Fibroblast of lung (primary cell): ENCODE measurements at regions not wholly inside any gene's neighbourhood (a gene's known extent, or its start where the extent isn't known, plus 50 kb on each side); places are given as distances from the start of the nearest gene placed in this dataset.
"Not testable (repeated sequence)": the region's sequence is repeated elsewhere in the genome, so short reads cannot be mapped to it uniquely, and the experiment has no call there.

Source experiments
- DNase-seq, 2 donors: peaks; one replicate each; pipeline versions ENCODE4 v3.0.0 to v3.0.0-alpha.2; 2010; ENCODE audit warnings: low read depth in 2 of 2
- H2AFZ ChIP-seq: 2 replicates; pipeline ENCODE4 v1.5.1; 2012; ENCODE audit warnings: low read length, control low read depth, inconsistent platforms
- H3K27ac ChIP-seq: 2 replicates; pipeline ENCODE4 v1.5.1; 2011; ENCODE audit warnings: low read length, control low read depth; ENCODE audit not compliant: insufficient read depth
- H3K27me3 ChIP-seq: 2 replicates; pipeline ENCODE4 v1.5.1; 2011; ENCODE audit warnings: mild to moderate bottlenecking, low read length; ENCODE audit not compliant: control insufficient read depth, insufficient read depth
- H3K36me3 ChIP-seq: 2 replicates; pipeline ENCODE4 v1.5.1; 2011; ENCODE audit warnings: low read length; ENCODE audit not compliant: control insufficient read depth, insufficient read depth
- H3K4me1 ChIP-seq: 2 replicates; pipeline ENCODE4 v1.5.1; 2011; ENCODE audit warnings: low read length; ENCODE audit not compliant: control insufficient read depth, insufficient read depth; ENCODE audit errors: extremely low read depth
- H3K4me2 ChIP-seq: 2 replicates; pipeline ENCODE4 v1.5.1; 2011; ENCODE audit warnings: low read length, control low read depth; ENCODE audit not compliant: insufficient read depth; ENCODE audit errors: extremely low read depth
- H3K4me3 ChIP-seq, 4 experiments: fragments of 200-600 bp in 1 of 4; sonication (generic) in 1 of 4; replicated peaks in 1 of 4; 2 replicates each; pipeline ENCODE4 v1.5.1; 2011 to 2016; ENCODE audit warnings: low read length in 4 of 4, low read depth in 3 of 4, mild to moderate bottlenecking in 3 of 4, control low read depth in 2 of 4, inconsistent platforms in 1 of 4, mixed read lengths in 1 of 4; ENCODE audit not compliant: insufficient read depth in 1 of 4; ENCODE audit errors: control extremely low read depth in 1 of 4
- H3K79me2 ChIP-seq: 2 replicates; pipeline ENCODE4 v1.5.1; 2012; ENCODE audit warnings: mild to moderate bottlenecking, low read length, inconsistent platforms; ENCODE audit not compliant: control insufficient read depth, insufficient read depth
- H3K9ac ChIP-seq: 2 replicates; pipeline ENCODE4 v1.5.1; 2011; ENCODE audit warnings: mild to moderate bottlenecking, low read length, control low read depth; ENCODE audit not compliant: insufficient read depth
- H3K9me3 ChIP-seq: 2 replicates; pipeline ENCODE4 v1.5.1; 2012; ENCODE audit warnings: low read depth, low read length; ENCODE audit not compliant: control insufficient read depth, insufficient read depth
- H4K20me1 ChIP-seq: 2 replicates; pipeline ENCODE4 v1.5.1; 2011; ENCODE audit warnings: low read length; ENCODE audit not compliant: control insufficient read depth, insufficient read depth; ENCODE audit errors: extremely low read depth
- EZH2 ChIP-seq: IDR thresholded peaks from 2 replicates; pipeline ENCODE4 v1.5.1; 2012; ENCODE audit warnings: low read length, control low read depth, mild to moderate bottlenecking; ENCODE audit errors: missing control alignments
- TF ChIP-seq, protein P1 (sequence below), 2 donors: IDR thresholded peaks in 1 of 2; conservative IDR thresholded peaks in 1 of 2; 1 replicate in 1 of 2; 2 replicates in 1 of 2; pipeline ENCODE4 v1.5.1; 2011 to 2012; ENCODE audit warnings: low read length in 2 of 2, control low read depth in 1 of 2, inconsistent platforms in 1 of 2, low read depth in 1 of 2, mild to moderate bottlenecking in 1 of 2

DNA sequence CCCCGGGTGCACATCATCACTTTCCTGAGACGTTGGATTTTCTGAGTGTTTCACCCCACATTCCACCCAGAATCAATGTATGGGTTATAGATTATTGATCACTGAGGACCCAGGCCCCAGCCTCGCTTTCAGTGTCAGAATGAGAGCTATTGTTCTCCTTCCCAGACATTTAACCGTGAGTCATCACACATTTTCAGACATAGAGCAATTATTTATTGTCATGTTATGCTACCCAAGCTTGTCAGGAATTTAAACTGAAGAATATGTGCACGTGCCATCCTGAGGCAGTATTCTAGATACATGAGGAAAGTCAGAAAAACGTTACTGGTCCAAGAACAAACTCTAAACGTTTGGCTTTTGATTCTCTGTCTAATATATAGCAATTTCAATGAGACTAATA lies 276.6 kb upstream of the ZNF507 start:
- Histone ChIP-seq H4K20me1 (no peaks in the 10 kb centered on the region), H3K27me3 (no peaks in the 10 kb centered on the region), H2AFZ (no peak overlapping the region), H3K4me1 (no peaks in the 10 kb centered on the region), H3K4me2 (no peak overlapping the region), H3K9ac (no peak overlapping the region), H3K9me3 (no peaks in the 10 kb centered on the region), H3K79me2 (no peaks in the 10 kb centered on the region), H3K4me3 (no peak overlapping the region), H3K27ac (no peak overlapping the region), H3K36me3 (no peaks in the 10 kb centered on the region)
- no peak for DNase-seq
- TF ChIP-seq, protein P1, sequence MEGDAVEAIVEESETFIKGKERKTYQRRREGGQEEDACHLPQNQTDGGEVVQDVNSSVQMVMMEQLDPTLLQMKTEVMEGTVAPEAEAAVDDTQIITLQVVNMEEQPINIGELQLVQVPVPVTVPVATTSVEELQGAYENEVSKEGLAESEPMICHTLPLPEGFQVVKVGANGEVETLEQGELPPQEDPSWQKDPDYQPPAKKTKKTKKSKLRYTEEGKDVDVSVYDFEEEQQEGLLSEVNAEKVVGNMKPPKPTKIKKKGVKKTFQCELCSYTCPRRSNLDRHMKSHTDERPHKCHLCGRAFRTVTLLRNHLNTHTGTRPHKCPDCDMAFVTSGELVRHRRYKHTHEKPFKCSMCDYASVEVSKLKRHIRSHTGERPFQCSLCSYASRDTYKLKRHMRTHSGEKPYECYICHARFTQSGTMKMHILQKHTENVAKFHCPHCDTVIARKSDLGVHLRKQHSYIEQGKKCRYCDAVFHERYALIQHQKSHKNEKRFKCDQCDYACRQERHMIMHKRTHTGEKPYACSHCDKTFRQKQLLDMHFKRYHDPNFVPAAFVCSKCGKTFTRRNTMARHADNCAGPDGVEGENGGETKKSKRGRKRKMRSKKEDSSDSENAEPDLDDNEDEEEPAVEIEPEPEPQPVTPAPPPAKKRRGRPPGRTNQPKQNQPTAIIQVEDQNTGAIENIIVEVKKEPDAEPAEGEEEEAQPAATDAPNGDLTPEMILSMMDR (conservative IDR thresholded peaks at IDR 0.05 in 1 of 2, IDR thresholded peaks at IDR 0.05 in 1 of 2; ENCODE audit: low read depth in 1 of 2, low read length in 2 of 2): no peak
- no peak for TF ChIP-seq EZH2

DNA sequence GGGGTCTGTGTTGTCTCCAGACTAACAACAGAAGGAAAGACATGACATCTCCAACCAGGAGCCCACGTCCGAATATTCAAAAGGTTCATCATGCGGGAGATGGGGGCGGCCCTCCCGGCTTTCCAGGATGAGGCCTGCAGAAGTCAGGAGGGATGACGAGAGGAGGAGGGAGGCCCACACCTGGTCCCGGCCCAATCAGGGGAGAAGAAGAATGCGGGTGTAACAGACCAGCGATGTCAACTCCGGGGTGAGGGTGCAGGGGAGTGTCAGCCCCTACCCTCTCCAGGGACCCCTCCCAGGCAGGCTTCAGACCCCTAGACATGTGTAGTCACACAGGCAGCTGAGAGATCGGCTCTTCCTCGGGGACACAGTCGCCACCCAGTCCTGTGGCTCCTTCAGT lies 275.3 kb upstream of the ZNF507 start:
- H3K4me2 ChIP-seq: no peak overlapping the region
- H3K9ac ChIP-seq: no peak overlapping the region
- DNase-seq: no peak
- TF ChIP-seq EZH2: no peak
- TF ChIP-seq, protein P1 (conservative IDR thresholded peaks at IDR 0.05 in 1 of 2, IDR thresholded peaks at IDR 0.05 in 1 of 2; ENCODE audit: low read depth in 1 of 2, low read length in 2 of 2): no peak
- no peaks in the 10 kb centered on the region for H3K4me1 ChIP-seq
- no peaks in the 10 kb centered on the region for H3K79me2 ChIP-seq
- H3K27me3 ChIP-seq: no peaks in the 10 kb centered on the region
- H3K9me3 ChIP-seq: no peaks in the 10 kb centered on the region
- H3K36me3 ChIP-seq: no peaks in the 10 kb centered on the region
- H2AFZ ChIP-seq: no peak overlapping the region
- no peak overlapping the region for H3K4me3 ChIP-seq
- H3K27ac ChIP-seq: no peak overlapping the region
- H4K20me1 ChIP-seq: no peaks in the 10 kb centered on the region

DNA sequence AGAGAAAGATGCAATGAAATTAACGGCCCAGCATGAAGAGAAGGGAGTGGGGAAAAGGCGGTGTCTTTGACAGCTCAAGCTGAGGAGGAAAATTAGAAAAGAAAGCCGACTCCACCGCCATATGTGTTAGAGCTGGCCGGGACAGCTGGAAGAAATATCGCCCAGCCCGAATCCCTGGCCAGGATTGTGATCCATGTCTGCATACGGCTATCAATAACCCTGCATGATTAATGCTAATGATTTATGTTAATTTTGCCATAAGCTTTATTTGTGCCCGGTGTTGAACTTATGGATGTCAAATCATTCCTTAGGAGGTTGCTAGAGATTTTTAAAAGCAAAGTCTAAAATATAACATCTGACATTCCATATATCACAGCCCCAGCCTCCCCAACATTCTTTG lies 263.4 kb upstream of the ZNF507 start:
- Histone ChIP-seq H3K4me2 (no peak overlapping the region), H3K9me3 (no peaks in the 10 kb centered on the region), H4K20me1 (no peaks in the 10 kb centered on the region), H3K4me1 (no peaks in the 10 kb centered on the region), H3K27ac (no peak overlapping the region), H3K79me2 (no peaks in the 10 kb centered on the region), H3K4me3 (no peak overlapping the region), H3K9ac (no peak overlapping the region), H2AFZ (no peak overlapping the region), H3K27me3 (no peaks in the 10 kb centered on the region), H3K36me3 (no peaks in the 10 kb centered on the region)
- DNase-seq: no peak
- TF ChIP-seq EZH2: no peak
- TF ChIP-seq, protein P1 (conservative IDR thresholded peaks at IDR 0.05 in 1 of 2, IDR thresholded peaks at IDR 0.05 in 1 of 2; ENCODE audit: low read depth in 1 of 2, low read length in 2 of 2): no peak

DNA sequence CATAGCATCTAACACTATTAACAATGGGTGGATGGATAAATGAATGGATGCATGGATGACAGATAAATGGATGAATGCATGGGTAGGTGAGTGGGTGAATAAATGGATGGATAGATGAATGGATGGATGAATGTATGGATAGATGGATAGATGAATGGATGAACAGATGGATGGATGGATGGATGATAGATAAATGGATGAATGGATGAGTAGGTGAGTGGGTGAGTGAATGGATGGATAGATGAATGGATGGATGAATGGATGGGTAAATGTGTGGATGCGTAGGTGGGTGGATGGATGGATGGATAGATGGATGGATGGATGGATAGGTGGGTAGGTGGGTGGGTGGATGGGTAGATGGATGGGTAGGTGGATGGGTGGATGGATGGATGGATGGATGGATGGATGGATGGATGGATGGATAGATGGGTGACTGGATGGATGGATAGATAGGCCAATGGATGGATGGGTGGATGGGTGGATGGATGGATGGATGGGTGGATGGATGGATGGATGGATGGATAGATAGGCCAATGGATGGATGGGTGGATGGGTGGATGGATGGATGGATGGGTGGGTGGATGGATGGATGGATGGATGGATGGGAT lies 260.6 kb upstream of the ZNF507 start:
- H3K4me1 ChIP-seq, H3K9me3 ChIP-seq, H3K27ac ChIP-seq, H3K36me3 ChIP-seq, H3K9ac ChIP-seq, H4K20me1 ChIP-seq, H3K4me2 ChIP-seq, DNase-seq, H3K4me3 ChIP-seq, H3K27me3 ChIP-seq, H3K79me2 ChIP-seq, H2AFZ ChIP-seq: not testable (repeated sequence)
